Prostate gland (tissue), 2 donors: ENCODE measurements at regions not wholly inside any gene's neighbourhood (a gene's known extent, or its start where the extent isn't known, plus 50 kb on each side); places are given as distances from the start of the nearest gene placed in this dataset.

ENCODE experiments used
- DNase-seq: peaks from one replicate; pipeline ENCODE4 v3.0.0-alpha.2; 2019; ENCODE audit warnings: low spot score
- H3K27ac ChIP-seq, 2 donors: fragments of 200-600 bp; sonication (generic); 2 replicates each; pipeline ENCODE4 v1.5.1; 2017 to 2019
- H3K27me3 ChIP-seq: fragments of 200-600 bp; sonication (generic); replicated peaks from 2 replicates; pipeline ENCODE4 v1.5.1; 2019; ENCODE audit not compliant: insufficient read depth
- H3K36me3 ChIP-seq, 2 donors: fragments of 200-600 bp; sonication (generic); 1 replicate in 1 of 2; 2 replicates in 1 of 2; pipeline versions ENCODE4 v1.5.1 to v1.8.1; 2017 to 2019
- H3K4me1 ChIP-seq: fragments of 200-600 bp; sonication (generic); replicated peaks from 2 replicates; pipeline ENCODE4 v1.5.1; 2019
- H3K4me3 ChIP-seq, 2 donors: fragments of 200-600 bp; sonication (generic); 2 replicates each; pipeline ENCODE4 v1.5.1; 2017 to 2019
- H3K9me3 ChIP-seq: fragments of 200-600 bp; sonication (generic); 2 replicates; pipeline ENCODE4 v1.5.1; 2017
- POLR2A ChIP-seq: fragments of 450-650 bp; IDR thresholded peaks from one replicate; pipeline ENCODE4 v1.6.1; 2016; ENCODE audit warnings: antibody characterized with exemption, mild to moderate bottlenecking
- POLR2AphosphoS5 ChIP-seq: sonication (generic); formaldehyde crosslinking; IDR thresholded peaks from one replicate; pipeline ENCODE4 v1.6.1; 2017; ENCODE audit warnings: antibody characterized with exemption
- WGBS: methylation state at CpG from one replicate; pipeline ENCODE4 v1.1.5; 2018; 5-methylcytosine and 5-hydroxymethylcytosine counted together
- intact Hi-C: fragments of 100-400 bp; cut with DNase I; formaldehyde crosslinking; loops from one replicate; pipeline ENCODE4 v1.14.2; 2022
- TF ChIP-seq, protein P1 (sequence below), 4 experiments: fragments of 200-600 bp in 2 of 4; fragments of 450-650 bp in 2 of 4; sonication (generic) in 2 of 4; IDR thresholded peaks; 1 replicate in 3 of 4; 2 replicates in 1 of 4; pipeline ENCODE4 v1.5.1; 2016 to 2019; ENCODE audit warnings: antibody characterized with exemption in 4 of 4, mild to moderate bottlenecking in 2 of 4, moderate library complexity in 2 of 4

DNA sequence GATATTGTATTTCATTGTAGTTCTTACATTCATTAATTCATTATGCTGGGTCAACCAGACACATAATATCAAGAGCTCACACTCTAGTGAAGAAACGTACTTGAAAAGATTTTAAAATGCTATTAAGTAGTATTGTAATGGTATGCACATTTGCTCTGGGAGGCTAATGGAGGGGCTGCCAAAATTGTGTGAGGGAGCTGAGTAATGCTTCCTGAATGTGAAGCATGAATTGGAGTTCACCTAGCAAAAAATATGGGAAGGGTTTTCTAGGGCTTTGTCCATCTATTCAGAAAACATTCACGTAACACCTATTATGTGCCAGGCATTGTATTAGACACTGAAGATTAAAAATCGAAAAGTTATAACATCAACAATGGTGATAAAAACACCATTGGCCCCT, 403.8 kb upstream of the PDE3A start:
- no peaks in the 10 kb centered on the region for H3K4me1 ChIP-seq
- no peak overlapping the region for H3K4me3 ChIP-seq
- no peaks in the 10 kb centered on the region for H3K36me3 ChIP-seq
- TF ChIP-seq POLR2A, result no peak
- TF ChIP-seq POLR2AphosphoS5, result no peak
- TF ChIP-seq, protein P1, sequence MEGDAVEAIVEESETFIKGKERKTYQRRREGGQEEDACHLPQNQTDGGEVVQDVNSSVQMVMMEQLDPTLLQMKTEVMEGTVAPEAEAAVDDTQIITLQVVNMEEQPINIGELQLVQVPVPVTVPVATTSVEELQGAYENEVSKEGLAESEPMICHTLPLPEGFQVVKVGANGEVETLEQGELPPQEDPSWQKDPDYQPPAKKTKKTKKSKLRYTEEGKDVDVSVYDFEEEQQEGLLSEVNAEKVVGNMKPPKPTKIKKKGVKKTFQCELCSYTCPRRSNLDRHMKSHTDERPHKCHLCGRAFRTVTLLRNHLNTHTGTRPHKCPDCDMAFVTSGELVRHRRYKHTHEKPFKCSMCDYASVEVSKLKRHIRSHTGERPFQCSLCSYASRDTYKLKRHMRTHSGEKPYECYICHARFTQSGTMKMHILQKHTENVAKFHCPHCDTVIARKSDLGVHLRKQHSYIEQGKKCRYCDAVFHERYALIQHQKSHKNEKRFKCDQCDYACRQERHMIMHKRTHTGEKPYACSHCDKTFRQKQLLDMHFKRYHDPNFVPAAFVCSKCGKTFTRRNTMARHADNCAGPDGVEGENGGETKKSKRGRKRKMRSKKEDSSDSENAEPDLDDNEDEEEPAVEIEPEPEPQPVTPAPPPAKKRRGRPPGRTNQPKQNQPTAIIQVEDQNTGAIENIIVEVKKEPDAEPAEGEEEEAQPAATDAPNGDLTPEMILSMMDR (IDR thresholded peaks at IDR 0.05), result no peak
- intact Hi-C loops, result no loop called here
- H3K27me3 ChIP-seq, result no peaks in the 10 kb centered on the region
- no peak overlapping the region for H3K27ac ChIP-seq
- no peaks in the 10 kb centered on the region for H3K9me3 ChIP-seq
- DNase-seq, result no peak
- 75% methylated on average over 3 of the region's 3 CpGs for WGBS

DNA sequence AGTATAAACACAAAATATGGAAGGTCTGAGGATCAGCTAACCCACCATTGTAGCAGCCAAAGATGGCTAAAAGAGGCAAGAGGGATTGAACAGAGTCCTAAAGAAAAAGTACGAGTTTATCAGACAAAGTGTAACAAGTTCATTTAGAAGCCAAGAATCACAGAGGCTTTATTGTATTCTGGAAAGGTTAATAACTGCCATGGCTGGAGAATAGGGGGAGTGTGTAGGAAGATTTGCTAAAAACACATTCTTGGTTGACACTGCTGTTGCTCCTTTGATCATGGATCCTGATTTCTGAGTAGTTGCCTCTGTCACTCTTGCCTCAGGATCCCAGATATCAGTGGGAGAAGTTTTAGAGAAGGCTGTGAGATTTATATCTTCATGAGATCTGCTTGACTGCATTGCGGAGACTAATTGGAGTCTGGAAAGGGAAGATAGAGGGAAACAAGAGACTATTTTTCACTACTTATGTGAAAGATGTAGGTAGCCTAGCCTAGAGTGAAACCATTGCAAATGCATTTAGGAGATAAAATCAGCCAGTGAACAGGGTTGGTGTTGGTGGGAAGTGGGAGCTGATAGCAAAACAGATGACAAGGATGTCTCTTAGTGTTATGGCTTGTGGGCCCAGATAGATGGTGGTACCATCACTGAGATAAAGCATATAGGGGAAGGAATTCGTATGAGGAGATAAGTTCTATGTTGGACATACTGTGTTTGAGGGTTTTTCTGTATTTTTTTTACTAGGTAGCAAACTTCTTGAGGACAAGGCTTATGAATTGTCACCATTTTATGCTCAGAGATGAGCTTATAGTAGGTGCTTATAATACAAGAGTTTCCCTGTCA, 402.9 kb upstream of the PDE3A start:
- 64% methylated on average over 3 of the region's 3 CpGs for WGBS
- DNase-seq, result no peak
- Histone ChIP-seq H3K9me3 (no peaks in the 10 kb centered on the region), H3K4me1 (no peaks in the 10 kb centered on the region), H3K27me3 (no peaks in the 10 kb centered on the region), H3K4me3 (no peak overlapping the region), H3K27ac (no peak overlapping the region), H3K36me3 (no peaks in the 10 kb centered on the region)
- intact Hi-C loops, result no loop called here
- no peak for TF ChIP-seq POLR2A
- TF ChIP-seq, protein P1 (IDR thresholded peaks at IDR 0.05), result no peak
- no peak for TF ChIP-seq POLR2AphosphoS5

DNA sequence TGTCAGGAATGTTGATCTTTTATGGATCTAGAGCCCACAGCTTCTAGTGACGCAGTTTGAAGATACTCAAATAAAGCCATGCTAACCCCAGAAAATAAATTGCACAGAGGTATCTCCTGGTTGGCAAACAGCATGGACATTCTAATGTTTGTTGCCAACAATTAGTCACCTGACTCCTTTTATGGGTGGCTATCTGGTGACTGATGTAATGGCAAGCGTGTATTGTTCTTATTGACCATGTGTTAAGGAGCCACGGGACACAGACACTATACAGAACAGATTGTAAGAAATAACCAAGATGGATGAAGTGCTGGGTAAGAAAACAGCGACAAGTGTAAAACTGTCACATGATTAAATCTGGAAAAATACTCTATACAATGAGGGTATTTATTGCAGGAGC, 401.3 kb upstream of the PDE3A start:
- intact Hi-C loops, result no loop called here
- H3K4me3 ChIP-seq, result no peak overlapping the region
- H3K4me1 ChIP-seq, result no peaks in the 10 kb centered on the region
- 65% methylated on average over 4 of the region's 4 CpGs for WGBS
- H3K36me3 ChIP-seq, result no peaks in the 10 kb centered on the region
- no peak overlapping the region for H3K27ac ChIP-seq
- H3K27me3 ChIP-seq, result no peaks in the 10 kb centered on the region
- no peaks in the 10 kb centered on the region for H3K9me3 ChIP-seq
- no peak for DNase-seq
- TF ChIP-seq POLR2AphosphoS5, result no peak
- TF ChIP-seq, protein P1 (IDR thresholded peaks at IDR 0.05), result no peak
- TF ChIP-seq POLR2A, result no peak

DNA sequence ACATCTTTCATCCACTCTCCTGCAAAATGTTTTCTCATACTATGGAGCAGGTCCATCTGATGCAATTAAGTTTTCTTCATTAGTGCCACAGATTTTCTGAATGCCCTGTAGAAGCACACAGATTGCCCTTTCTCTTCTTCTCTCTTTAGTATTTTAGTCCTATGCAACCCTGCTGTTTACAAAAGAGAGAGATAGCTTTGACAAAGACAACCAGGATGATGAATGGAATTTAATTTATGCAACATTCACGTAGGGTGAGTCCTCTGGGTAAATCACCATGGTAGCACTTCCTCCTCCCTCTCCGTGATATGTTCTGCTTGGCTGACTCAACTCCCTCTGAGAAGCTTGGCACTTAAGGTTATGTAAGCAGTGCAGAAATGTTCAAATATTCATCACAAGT, 400.9 kb upstream of the PDE3A start:
- Histone ChIP-seq H3K27ac (no peak overlapping the region), H3K4me3 (no peak overlapping the region), H3K36me3 (no peaks in the 10 kb centered on the region), H3K4me1 (no peaks in the 10 kb centered on the region), H3K9me3 (no peaks in the 10 kb centered on the region), H3K27me3 (no peaks in the 10 kb centered on the region)
- intact Hi-C loops, result no loop called here
- DNase-seq, result no peak
- WGBS, result 8% methylated on average over 2 of the region's 2 CpGs
- TF ChIP-seq, protein P1 (IDR thresholded peaks at IDR 0.05), result no peak
- TF ChIP-seq POLR2AphosphoS5 (no peak), POLR2A (no peak)

DNA sequence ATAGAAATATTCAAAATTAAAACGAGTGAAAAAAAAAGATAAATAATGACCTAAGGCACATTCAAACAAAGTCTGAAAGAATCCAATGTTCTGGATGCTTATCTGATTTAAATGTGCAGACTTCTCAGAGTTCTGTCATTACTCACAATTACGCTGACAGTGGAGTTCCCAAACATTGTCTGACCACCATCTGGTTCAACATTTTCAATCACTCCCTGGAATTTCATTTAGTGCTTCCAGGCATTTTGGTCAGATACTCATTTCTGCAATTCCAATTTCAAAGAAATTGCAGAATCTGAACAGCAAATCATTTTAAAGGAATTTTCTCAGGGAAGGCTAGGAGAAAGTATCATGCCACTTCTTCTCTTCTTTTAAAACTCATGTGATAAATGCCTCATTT, 398.2 kb upstream of the PDE3A start:
- Histone ChIP-seq H3K4me1 (no peaks in the 10 kb centered on the region), H3K9me3 (no peaks in the 10 kb centered on the region), H3K27me3 (no peaks in the 10 kb centered on the region), H3K27ac (no peak overlapping the region), H3K36me3 (no peaks in the 10 kb centered on the region), H3K4me3 (no peak overlapping the region)
- intact Hi-C loops, result no loop called here
- DNase-seq, result no peak
- TF ChIP-seq POLR2AphosphoS5 (no peak), POLR2A (no peak)
- TF ChIP-seq, protein P1 (IDR thresholded peaks at IDR 0.05), result no peak
- 19% methylated on average over 2 of the region's 2 CpGs for WGBS
